ENCODE measurements at regions not wholly inside any gene's neighbourhood (a gene's known extent, or its start where the extent isn't known, plus 50 kb on each side); places are given as distances from the start of the nearest gene placed in this dataset.

GRCh38 chr1:59007429-59007819 lies 223.6 kb upstream of the JUN start:
- Histone ChIP-seq H3K4me1 (ENCODE audit: insufficient read depth, low read length) (peaks cover 13% of the 10 kb centered on the region), H3K4me2 (ENCODE audit: low read length) (peak overlapping the region; percentile 62), H3K27me3 (ENCODE audit: insufficient read depth, low read length) (no peaks in the 10 kb centered on the region), H3K27ac (ENCODE audit: low read depth, low read length) (no peak overlapping the region), H4K20me1 (ENCODE audit: insufficient read depth, low read length) (no peaks in the 10 kb centered on the region), H3K36me3 (ENCODE audit: insufficient read depth, low read length) (no peaks in the 10 kb centered on the region), H3K79me2 (ENCODE audit: insufficient read depth, low read length) (no peaks in the 10 kb centered on the region), H3K9me3 (ENCODE audit: insufficient read depth, low read depth, low read length) (no peaks in the 10 kb centered on the region), H3K4me3 (ENCODE audit: insufficient read depth, low read depth, low read length) (no peak overlapping the region), H3K9ac (ENCODE audit: low read length) (no peak overlapping the region), H2AFZ (ENCODE audit: low read depth, low read length) (no peak overlapping the region)
- no peak overlapping the region for H3K4me3 Mint-ChIP-seq (ENCODE audit: unreplicated experiment)
- no peak for DNase-seq (ENCODE audit: low read depth)
- no peak overlapping the region for H3K27ac Mint-ChIP-seq (ENCODE audit: unreplicated experiment)
- H3K9me3 Mint-ChIP-seq (ENCODE audit: unreplicated experiment): no peaks in the 10 kb centered on the region
- H3K36me3 Mint-ChIP-seq (ENCODE audit: low read depth, unreplicated experiment): no peaks in the 10 kb centered on the region
- H3K4me1 Mint-ChIP-seq (ENCODE audit: low read depth, unreplicated experiment): peaks cover 16% of the 10 kb centered on the region
- no peak for FAIRE-seq
- no peaks in the 10 kb centered on the region for H3K27me3 Mint-ChIP-seq (ENCODE audit: low read depth, unreplicated experiment)
- TF ChIP-seq EZH2 (IDR thresholded peaks at IDR 0.05; ENCODE audit: insufficient read depth, low read length): no peak
- TF ChIP-seq, protein P1, sequence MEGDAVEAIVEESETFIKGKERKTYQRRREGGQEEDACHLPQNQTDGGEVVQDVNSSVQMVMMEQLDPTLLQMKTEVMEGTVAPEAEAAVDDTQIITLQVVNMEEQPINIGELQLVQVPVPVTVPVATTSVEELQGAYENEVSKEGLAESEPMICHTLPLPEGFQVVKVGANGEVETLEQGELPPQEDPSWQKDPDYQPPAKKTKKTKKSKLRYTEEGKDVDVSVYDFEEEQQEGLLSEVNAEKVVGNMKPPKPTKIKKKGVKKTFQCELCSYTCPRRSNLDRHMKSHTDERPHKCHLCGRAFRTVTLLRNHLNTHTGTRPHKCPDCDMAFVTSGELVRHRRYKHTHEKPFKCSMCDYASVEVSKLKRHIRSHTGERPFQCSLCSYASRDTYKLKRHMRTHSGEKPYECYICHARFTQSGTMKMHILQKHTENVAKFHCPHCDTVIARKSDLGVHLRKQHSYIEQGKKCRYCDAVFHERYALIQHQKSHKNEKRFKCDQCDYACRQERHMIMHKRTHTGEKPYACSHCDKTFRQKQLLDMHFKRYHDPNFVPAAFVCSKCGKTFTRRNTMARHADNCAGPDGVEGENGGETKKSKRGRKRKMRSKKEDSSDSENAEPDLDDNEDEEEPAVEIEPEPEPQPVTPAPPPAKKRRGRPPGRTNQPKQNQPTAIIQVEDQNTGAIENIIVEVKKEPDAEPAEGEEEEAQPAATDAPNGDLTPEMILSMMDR (IDR thresholded peaks at IDR 0.05; ENCODE audit: insufficient read depth, low read depth, low read length): no peak

- Histone ChIP-seq H2AFZ (ENCODE audit: low read depth, low read length) (peak overlapping the region; percentile 55), H4K20me1 (ENCODE audit: insufficient read depth, low read length) (no peaks in the 10 kb centered on the region), H3K9ac (ENCODE audit: low read length) (no peak overlapping the region), H3K27me3 (ENCODE audit: insufficient read depth, low read length) (no peaks in the 10 kb centered on the region), H3K4me1 (ENCODE audit: insufficient read depth, low read length) (peaks cover 14% of the 10 kb centered on the region), H3K4me3 (ENCODE audit: insufficient read depth, low read depth, low read length) (no peak overlapping the region), H3K79me2 (ENCODE audit: insufficient read depth, low read length) (no peaks in the 10 kb centered on the region), H3K9me3 (ENCODE audit: insufficient read depth, low read depth, low read length) (no peaks in the 10 kb centered on the region), H3K36me3 (ENCODE audit: insufficient read depth, low read length) (no peaks in the 10 kb centered on the region), H3K4me2 (ENCODE audit: low read length) (peak overlapping the region; percentile 62), H3K27ac (ENCODE audit: low read depth, low read length) (no peak overlapping the region)
- no peaks in the 10 kb centered on the region for H3K27me3 Mint-ChIP-seq (ENCODE audit: low read depth, unreplicated experiment)
- peaks cover 16% of the 10 kb centered on the region for H3K4me1 Mint-ChIP-seq (ENCODE audit: low read depth, unreplicated experiment)
- no peaks in the 10 kb centered on the region for H3K36me3 Mint-ChIP-seq (ENCODE audit: low read depth, unreplicated experiment)
- TF ChIP-seq, protein P1 (IDR thresholded peaks at IDR 0.05; ENCODE audit: insufficient read depth, low read depth, low read length): no peak
- TF ChIP-seq EZH2 (IDR thresholded peaks at IDR 0.05; ENCODE audit: insufficient read depth, low read length): no peak
- DNase-seq (ENCODE audit: low read depth) (peak; percentile 79), FAIRE-seq (no peak)
- peak overlapping the region; percentile 78 for H3K27ac Mint-ChIP-seq (ENCODE audit: unreplicated experiment)
- no peak overlapping the region for H3K4me3 Mint-ChIP-seq (ENCODE audit: unreplicated experiment)
- H3K9me3 Mint-ChIP-seq (ENCODE audit: unreplicated experiment): no peaks in the 10 kb centered on the region
Observed at GRCh38 chr1:59007820-59008598, 224.2 kb upstream of the JUN start.

All from astrocyte (in vitro differentiated cells and primary cell).